ENCODE measurements at regions not wholly inside any gene's neighbourhood (a gene's known extent, or its start where the extent isn't known, plus 50 kb on each side); places are given as distances from the start of the nearest gene placed in this dataset.
"Not testable (repeated sequence)": the region's sequence is repeated elsewhere in the genome, so short reads cannot be mapped to it uniquely, and the experiment has no call there.

GRCh38 chr11:35046681-35047080 lies 92.3 kb upstream of the CD44 start:
- no peaks in the 10 kb centered on the region for H4K20me1 ChIP-seq
- peak overlapping the region in 7 of 10 experiments; percentile 4 to 47 (median 37); a peak in 8 of 20 replicates for H3K4me3 ChIP-seq
- peaks cover 0 to 20% (median 13%) of the 10 kb centered on the region in 11 experiments; a peak in 10 of 22 replicates for H3K36me3 ChIP-seq
- H3K9me3 ChIP-seq (replicated peaks in 1 of 11): peaks cover 0 to 68% (median 63%) of the 10 kb centered on the region in 11 experiments; a peak in 20 of 22 replicates
- H3K4me2 ChIP-seq: peak overlapping the region; percentile 28 to 92 (median 66); a peak in 21 of 22 replicates
- no peak for TF ChIP-seq Cebpa-rat (IDR thresholded peaks at IDR 0.05)
- H3K4me1 ChIP-seq: peaks cover 84 to 100% (median 98%) of the 10 kb centered on the region in 10 experiments
- H3K9ac ChIP-seq: peak overlapping the region in 3 of 11 experiments; percentile 0 to 57 (median 43); a peak in 2 of 22 replicates
- H3K27me3 ChIP-seq: no peaks in the 10 kb centered on the region
- peak overlapping the region; percentile 56 to 87 (median 82) for H3K27ac ChIP-seq

- Histone ChIP-seq H4K20me1 (no peaks in the 10 kb centered on the region), H3K4me3 (peak overlapping the region in 7 of 10 experiments; percentile 30 to 57 (median 39); a peak in 10 of 20 replicates), H3K4me1 (peaks cover 89 to 100% (median 98%) of the 10 kb centered on the region in 10 experiments), H3K36me3 (peaks cover 0 to 21% (median 13%) of the 10 kb centered on the region in 11 experiments; a peak in 11 of 22 replicates), H3K4me2 (peak overlapping the region; percentile 28 to 92 (median 60)), H3K9me3 (replicated peaks in 1 of 11) (peaks cover 0 to 70% (median 62%) of the 10 kb centered on the region in 11 experiments; a peak in 20 of 22 replicates), H3K9ac (peak overlapping the region in 3 of 11 experiments; percentile 0 to 57 (median 43); a peak in 3 of 22 replicates), H3K27me3 (no peaks in the 10 kb centered on the region), H3K27ac (peak overlapping the region; percentile 56 to 87 (median 82))
- no peak for TF ChIP-seq Cebpa-rat (IDR thresholded peaks at IDR 0.05)
These were observed 91.8 kb upstream of the CD44 start for GRCh38 chr11:35047179-35047578.

- H3K36me3 ChIP-seq: peaks cover 0 to 27% (median 14%) of the 10 kb centered on the region in 11 experiments; a peak in 12 of 22 replicates
- peaks cover 0 to 74% (median 63%) of the 10 kb centered on the region in 11 experiments; a peak in 20 of 22 replicates for H3K9me3 ChIP-seq (replicated peaks in 1 of 11)
- no peaks in the 10 kb centered on the region for H3K27me3 ChIP-seq
- H4K20me1 ChIP-seq: no peaks in the 10 kb centered on the region
- H3K4me3 ChIP-seq: peak overlapping the region in 8 of 10 experiments; percentile 30 to 57 (median 38); a peak in 11 of 20 replicates
- peak overlapping the region; percentile 10 to 92 (median 60); a peak in 19 of 22 replicates for H3K4me2 ChIP-seq
- TF ChIP-seq Cebpa-rat (IDR thresholded peaks at IDR 0.05): no peak
- H3K4me1 ChIP-seq: peaks cover 94 to 100% (median 97%) of the 10 kb centered on the region in 10 experiments
- peak overlapping the region in 3 of 11 experiments; percentile 4 to 61 (median 57); a peak in 5 of 22 replicates for H3K9ac ChIP-seq
- peak overlapping the region; percentile 56 to 87 (median 82) for H3K27ac ChIP-seq
These were observed 91.2 kb upstream of the CD44 start for GRCh38 chr11:35047769-35048168.

- Histone ChIP-seq H3K27ac (peak overlapping the region; percentile 65 to 87 (median 82); a peak in 21 of 22 replicates), H3K4me3 (peak overlapping the region in 8 of 10 experiments; percentile 31 to 57 (median 41); a peak in 15 of 20 replicates), H3K9ac (peak overlapping the region in 3 of 11 experiments; percentile 4 to 61 (median 57); a peak in 4 of 22 replicates), H3K9me3 (replicated peaks in 1 of 11) (peaks cover 0 to 75% (median 65%) of the 10 kb centered on the region in 11 experiments; a peak in 20 of 22 replicates), H3K36me3 (peaks cover 0 to 32% (median 18%) of the 10 kb centered on the region in 11 experiments; a peak in 14 of 22 replicates), H3K4me1 (peaks cover 90 to 98% (median 95%) of the 10 kb centered on the region in 10 experiments), H3K4me2 (peak overlapping the region in 10 of 11 experiments; percentile 10 to 92 (median 63); a peak in 16 of 22 replicates)
- H3K27me3 ChIP-seq, H4K20me1 ChIP-seq: not testable (repeated sequence)
These were observed 90.6 kb upstream of the CD44 start for GRCh38 chr11:35048346-35048745.

- Histone ChIP-seq H3K9me3 (replicated peaks in 1 of 11) (peaks cover 4 to 68% (median 65%) of the 10 kb centered on the region in 11 experiments; a peak in 21 of 22 replicates), H3K4me2 (peak overlapping the region; percentile 53 to 92 (median 79)), H3K36me3 (peaks cover 0 to 36% (median 23%) of the 10 kb centered on the region in 11 experiments; a peak in 16 of 22 replicates), H3K27ac (peak overlapping the region; percentile 59 to 87 (median 83); a peak in 21 of 22 replicates), H3K27me3 (no peaks in the 10 kb centered on the region), H3K4me1 (peaks cover 73 to 82% (median 78%) of the 10 kb centered on the region in 10 experiments), H3K4me3 (peak overlapping the region; percentile 3 to 57 (median 40); a peak in 17 of 20 replicates), H3K9ac (peak overlapping the region; percentile 57 to 78 (median 69)), H4K20me1 (no peaks in the 10 kb centered on the region)
- TF ChIP-seq Cebpa-rat (IDR thresholded peaks at IDR 0.05): no peak
These were observed 89.0 kb upstream of the CD44 start for GRCh38 chr11:35049859-35050531.

- H3K9me3 ChIP-seq (replicated peaks in 1 of 11): peaks cover 9 to 74% (median 71%) of the 10 kb centered on the region in 11 experiments
- no peaks in the 10 kb centered on the region for H4K20me1 ChIP-seq
- H3K4me3 ChIP-seq: peak overlapping the region; percentile 3 to 57 (median 40); a peak in 17 of 20 replicates
- peaks cover 67 to 76% (median 73%) of the 10 kb centered on the region in 10 experiments for H3K4me1 ChIP-seq
- peak overlapping the region; percentile 53 to 92 (median 79) for H3K4me2 ChIP-seq
- no peaks in the 10 kb centered on the region for H3K27me3 ChIP-seq
- H3K9ac ChIP-seq: peak overlapping the region; percentile 57 to 78 (median 69)
- peaks cover 0 to 42% (median 29%) of the 10 kb centered on the region in 11 experiments; a peak in 16 of 22 replicates for H3K36me3 ChIP-seq
- peak overlapping the region; percentile 59 to 87 (median 83); a peak in 21 of 22 replicates for H3K27ac ChIP-seq
- no peak for TF ChIP-seq Cebpa-rat (IDR thresholded peaks at IDR 0.05)
These were observed 88.4 kb upstream of the CD44 start for GRCh38 chr11:35050541-35050995.

GRCh38 chr11:35056391-35057093 lies 82.4 kb upstream of the CD44 start:
- TF ChIP-seq Cebpa-rat (IDR thresholded peaks at IDR 0.05): no peak
- H4K20me1 ChIP-seq: no peaks in the 10 kb centered on the region
- H3K27ac ChIP-seq: peak overlapping the region in 2 of 11 experiments; percentile 66 to 69; a peak in 4 of 22 replicates

More at GRCh38 chr11:35056391-35057093, 82.4 kb upstream of the CD44 start:
- Histone ChIP-seq H3K9ac (no peak overlapping the region), H3K9me3 (replicated peaks in 1 of 11) (peaks cover 22 to 80% (median 76%) of the 10 kb centered on the region in 11 experiments), H3K4me3 (peak overlapping the region in 3 of 10 experiments; percentile 9 to 27 (median 19); a peak in 3 of 20 replicates), H3K4me1 (peaks cover 36 to 53% (median 46%) of the 10 kb centered on the region in 10 experiments), H3K36me3 (peaks cover 0 to 59% (median 28%) of the 10 kb centered on the region in 11 experiments; a peak in 17 of 22 replicates), H3K27me3 (no peaks in the 10 kb centered on the region), H3K4me2 (peak overlapping the region in 1 of 11 experiments; percentile 16; a peak in 1 of 22 replicates)

Data from BLaER1 treated with 17β-estradiol and CSF1 and Interleukin-3, amounts not matched to agents 10 nM and 100 nM (cell line).